H1 (cell line): ENCODE measurements at regions not wholly inside any gene's neighbourhood (a gene's known extent, or its start where the extent isn't known, plus 50 kb on each side); places are given as distances from the start of the nearest gene placed in this dataset.

Experiments
- CEBPB ChIP-seq: IDR thresholded peaks from 2 replicates; pipeline ENCODE4 v1.6.1; 2012; ENCODE audit warnings: low read depth, low read length
- CHD1 ChIP-seq: IDR thresholded peaks from 2 replicates; pipeline ENCODE4 v1.6.1; 2012; ENCODE audit warnings: low read depth, low read length, improper control_type of control experiment
- RBBP5 ChIP-seq: IDR thresholded peaks from 2 replicates; pipeline ENCODE4 v1.7.1; 2012; ENCODE audit warnings: low read depth, mild to moderate bottlenecking, inconsistent platforms, low read length, moderate library complexity, borderline replicate concordance

DNA sequence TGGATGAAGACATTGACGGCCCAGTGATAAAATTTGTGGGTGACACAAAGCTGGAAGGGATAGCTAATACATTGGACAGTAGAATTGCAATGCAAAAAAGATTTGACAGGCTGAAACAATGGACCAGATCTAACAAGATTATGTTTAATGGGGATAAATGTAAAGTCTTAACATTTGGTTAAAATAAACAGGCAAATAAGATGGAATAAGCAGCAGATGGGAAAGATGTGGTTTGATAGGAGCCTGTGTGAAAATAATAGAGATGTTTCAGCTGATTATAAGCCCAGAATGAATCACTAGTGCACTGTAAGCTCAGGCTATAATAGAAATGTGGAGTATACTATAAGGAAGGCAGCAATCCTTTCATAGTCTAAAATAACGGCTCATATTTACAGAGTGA lies 66.2 kb upstream of the NHLH2 start (continued):
- TF ChIP-seq CEBPB (no peak), RBBP5 (no peak), CHD1 (no peak)
